ENCODE measurements at regions not wholly inside any gene's neighbourhood (a gene's known extent, or its start where the extent isn't known, plus 50 kb on each side); places are given as distances from the start of the nearest gene placed in this dataset.

GRCh38 chr6:128724738-128725137 is 158.2 kb upstream of the LAMA2 start:
- in situ Hi-C loops (cut with HindIII; ENCODE audit: low pct_unique_long_range_greater_than_20kb, low sequenced_read_pairs), result no loop called here
- no TSS peak for BruUV-seq (replicated peaks)
- CTCF ChIA-PET, result no interaction called here

DNA sequence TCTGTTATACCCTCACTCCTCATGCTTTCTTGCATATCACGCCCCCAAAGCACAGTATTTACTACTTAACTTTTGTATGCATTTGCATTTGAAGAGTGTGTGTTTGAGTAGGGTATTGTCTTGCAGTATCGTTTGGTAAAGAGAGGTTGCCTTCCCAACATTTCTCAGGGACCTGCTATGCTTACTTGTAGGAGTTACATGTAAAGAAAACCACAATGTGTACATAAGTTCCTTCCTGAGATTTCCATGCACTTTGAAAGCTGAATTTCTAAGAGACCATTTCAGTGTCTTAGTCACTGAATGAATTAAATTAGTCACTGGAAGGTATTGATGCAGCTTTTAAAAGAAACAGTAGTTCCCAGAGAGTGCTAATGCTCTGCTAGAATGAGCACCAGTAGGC is 159.3 kb upstream of the LAMA2 start:
- TF ChIP-seq TCF7L2 (IDR thresholded peaks at IDR 0.05; ENCODE audit: low read depth, low read length) (no peak), SIN3A (IDR thresholded peaks at IDR 0.05; ENCODE audit: borderline replicate concordance, insufficient read depth, low read depth, low read length) (no peak), POLR2AphosphoS5 (IDR thresholded peaks at IDR 0.05; ENCODE audit: low read depth, low read length) (no peak)
- TF ChIP-seq, protein P1, sequence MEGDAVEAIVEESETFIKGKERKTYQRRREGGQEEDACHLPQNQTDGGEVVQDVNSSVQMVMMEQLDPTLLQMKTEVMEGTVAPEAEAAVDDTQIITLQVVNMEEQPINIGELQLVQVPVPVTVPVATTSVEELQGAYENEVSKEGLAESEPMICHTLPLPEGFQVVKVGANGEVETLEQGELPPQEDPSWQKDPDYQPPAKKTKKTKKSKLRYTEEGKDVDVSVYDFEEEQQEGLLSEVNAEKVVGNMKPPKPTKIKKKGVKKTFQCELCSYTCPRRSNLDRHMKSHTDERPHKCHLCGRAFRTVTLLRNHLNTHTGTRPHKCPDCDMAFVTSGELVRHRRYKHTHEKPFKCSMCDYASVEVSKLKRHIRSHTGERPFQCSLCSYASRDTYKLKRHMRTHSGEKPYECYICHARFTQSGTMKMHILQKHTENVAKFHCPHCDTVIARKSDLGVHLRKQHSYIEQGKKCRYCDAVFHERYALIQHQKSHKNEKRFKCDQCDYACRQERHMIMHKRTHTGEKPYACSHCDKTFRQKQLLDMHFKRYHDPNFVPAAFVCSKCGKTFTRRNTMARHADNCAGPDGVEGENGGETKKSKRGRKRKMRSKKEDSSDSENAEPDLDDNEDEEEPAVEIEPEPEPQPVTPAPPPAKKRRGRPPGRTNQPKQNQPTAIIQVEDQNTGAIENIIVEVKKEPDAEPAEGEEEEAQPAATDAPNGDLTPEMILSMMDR (IDR thresholded peaks at IDR 0.05), result no peak
- TF ChIP-seq, protein P2, sequence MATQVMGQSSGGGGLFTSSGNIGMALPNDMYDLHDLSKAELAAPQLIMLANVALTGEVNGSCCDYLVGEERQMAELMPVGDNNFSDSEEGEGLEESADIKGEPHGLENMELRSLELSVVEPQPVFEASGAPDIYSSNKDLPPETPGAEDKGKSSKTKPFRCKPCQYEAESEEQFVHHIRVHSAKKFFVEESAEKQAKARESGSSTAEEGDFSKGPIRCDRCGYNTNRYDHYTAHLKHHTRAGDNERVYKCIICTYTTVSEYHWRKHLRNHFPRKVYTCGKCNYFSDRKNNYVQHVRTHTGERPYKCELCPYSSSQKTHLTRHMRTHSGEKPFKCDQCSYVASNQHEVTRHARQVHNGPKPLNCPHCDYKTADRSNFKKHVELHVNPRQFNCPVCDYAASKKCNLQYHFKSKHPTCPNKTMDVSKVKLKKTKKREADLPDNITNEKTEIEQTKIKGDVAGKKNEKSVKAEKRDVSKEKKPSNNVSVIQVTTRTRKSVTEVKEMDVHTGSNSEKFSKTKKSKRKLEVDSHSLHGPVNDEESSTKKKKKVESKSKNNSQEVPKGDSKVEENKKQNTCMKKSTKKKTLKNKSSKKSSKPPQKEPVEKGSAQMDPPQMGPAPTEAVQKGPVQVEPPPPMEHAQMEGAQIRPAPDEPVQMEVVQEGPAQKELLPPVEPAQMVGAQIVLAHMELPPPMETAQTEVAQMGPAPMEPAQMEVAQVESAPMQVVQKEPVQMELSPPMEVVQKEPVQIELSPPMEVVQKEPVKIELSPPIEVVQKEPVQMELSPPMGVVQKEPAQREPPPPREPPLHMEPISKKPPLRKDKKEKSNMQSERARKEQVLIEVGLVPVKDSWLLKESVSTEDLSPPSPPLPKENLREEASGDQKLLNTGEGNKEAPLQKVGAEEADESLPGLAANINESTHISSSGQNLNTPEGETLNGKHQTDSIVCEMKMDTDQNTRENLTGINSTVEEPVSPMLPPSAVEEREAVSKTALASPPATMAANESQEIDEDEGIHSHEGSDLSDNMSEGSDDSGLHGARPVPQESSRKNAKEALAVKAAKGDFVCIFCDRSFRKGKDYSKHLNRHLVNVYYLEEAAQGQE (IDR thresholded peaks at IDR 0.05; ENCODE audit: insufficient read depth in 1 of 2, low read depth in 2 of 2, low read length in 1 of 2), result no peak
- H3K9me3 ChIP-seq (ENCODE audit: control insufficient read depth, insufficient read depth, low read depth, low read length), result 0 out of 2 replicates have a peak, but pooled peaks cover under 1% of the 10 kb centered on the region
- ChIA-PET POLR2A (no interaction called here), CTCF (no interaction called here)
- no peak overlapping the region for H3K27ac ChIP-seq (ENCODE audit: low read length)
- no TSS peak for BruUV-seq (replicated peaks)
- DNase-seq (ENCODE audit: low read depth, low spot score) (no peak), ATAC-seq (no peak)
- H3K36me3 ChIP-seq (ENCODE audit: control insufficient read depth, insufficient read depth, low read length), result no peaks in the 10 kb centered on the region
- no peaks in the 10 kb centered on the region; the same call in 1 of the 2 replicates for H3K4me1 ChIP-seq (ENCODE audit: control insufficient read depth, insufficient read depth, low read length)
- H3K4me3 ChIP-seq (ENCODE audit: low read depth in 2 of 2, low read length in 2 of 2), result no peak overlapping the region
- intact Hi-C loops (cut with micrococcal nuclease; ENCODE audit: unreplicated experiment), result loop anchor here (10.0 kb wide), 1 partner anchor 531 kb away; no protein-coding TSS in a partner anchor
- in situ Hi-C loops (cut with HindIII; ENCODE audit: low pct_unique_long_range_greater_than_20kb, low sequenced_read_pairs), result no loop called here
- H3K27me3 ChIP-seq (ENCODE audit: control insufficient read depth, insufficient read depth, low read length), result no peaks in the 10 kb centered on the region

More at GRCh38 chr6:128724738-128725137, 158.2 kb upstream of the LAMA2 start:
- Histone ChIP-seq H3K27me3 (ENCODE audit: control insufficient read depth, insufficient read depth, low read length) (no peaks in the 10 kb centered on the region), H3K36me3 (ENCODE audit: control insufficient read depth, insufficient read depth, low read length) (no peaks in the 10 kb centered on the region), H3K4me1 (ENCODE audit: control insufficient read depth, insufficient read depth, low read length) (no peaks in the 10 kb centered on the region; the same call in 1 of the 2 replicates), H3K4me3 (ENCODE audit: low read depth in 2 of 2, low read length in 2 of 2) (no peak overlapping the region), H3K27ac (ENCODE audit: low read length) (no peak overlapping the region), H3K9me3 (ENCODE audit: control insufficient read depth, insufficient read depth, low read depth, low read length) (0 out of 2 replicates have a peak, but pooled peaks cover 4% of the 10 kb centered on the region)
- ATAC-seq (no peak), DNase-seq (ENCODE audit: low read depth, low spot score) (no peak)
- POLR2A ChIA-PET, result no interaction called here
- intact Hi-C loops (cut with micrococcal nuclease; ENCODE audit: unreplicated experiment), result loop anchor here (5.0 to 10.0 kb wide), 3 partner anchors 530 to 867 kb away; no protein-coding TSS in a partner anchor
- TF ChIP-seq TCF7L2 (IDR thresholded peaks at IDR 0.05; ENCODE audit: low read depth, low read length) (no peak), SIN3A (IDR thresholded peaks at IDR 0.05; ENCODE audit: borderline replicate concordance, insufficient read depth, low read depth, low read length) (no peak), POLR2AphosphoS5 (IDR thresholded peaks at IDR 0.05; ENCODE audit: low read depth, low read length) (no peak)
- TF ChIP-seq, protein P2 (IDR thresholded peaks at IDR 0.05; ENCODE audit: insufficient read depth in 1 of 2, low read depth in 2 of 2, low read length in 1 of 2), result no peak
- TF ChIP-seq, protein P1 (IDR thresholded peaks at IDR 0.05), result no peak

Measured in Panc1 (cell line).